Nephron progenitor cell (in vitro differentiated cells): ENCODE measurements at regions not wholly inside any gene's neighbourhood (a gene's known extent, or its start where the extent isn't known, plus 50 kb on each side); places are given as distances from the start of the nearest gene placed in this dataset.

Experiments used
- DNase-seq: peaks from one replicate; pipeline ENCODE4 v3.0.0; 2021
- H3K27ac Mint-ChIP-seq: 2 replicates; pipeline ENCODE4 v1.8.0; 2021; ENCODE audit warnings: mild to moderate bottlenecking, moderate library complexity, mixed read lengths
- H3K27me3 Mint-ChIP-seq: 2 replicates; pipeline ENCODE4 v1.8.0; 2021; ENCODE audit warnings: mild to moderate bottlenecking, low read depth, mixed read lengths; ENCODE audit not compliant: poor library complexity
- H3K36me3 Mint-ChIP-seq: 2 replicates; pipeline ENCODE4 v1.8.0; 2021; ENCODE audit warnings: low read depth, mixed read lengths
- H3K4me1 Mint-ChIP-seq: 2 replicates; pipeline ENCODE4 v1.8.0; 2021; ENCODE audit warnings: mixed read lengths
- H3K4me3 Mint-ChIP-seq: 2 replicates; pipeline ENCODE4 v1.8.0; 2021; ENCODE audit warnings: mild to moderate bottlenecking, moderate library complexity, mixed read lengths
- H3K9me3 Mint-ChIP-seq: 2 replicates; pipeline ENCODE4 v1.8.0; 2021; ENCODE audit warnings: mild to moderate bottlenecking, moderate library complexity, mixed read lengths
- CTCF ChIP-seq: fragments of 200-600 bp; sonication (generic); IDR thresholded peaks from 2 replicates; pipeline ENCODE4 v1.5.0; 2021; ENCODE audit warnings: antibody characterized with exemption

- Mint-ChIP-seq H3K4me3 (no peak overlapping the region), H3K27me3 (peaks cover 8% of the 10 kb centered on the region), H3K27ac (no peak overlapping the region), H3K36me3 (no peaks in the 10 kb centered on the region), H3K4me1 (peaks cover 16% of the 10 kb centered on the region), H3K9me3 (no peaks in the 10 kb centered on the region)
- DNase-seq = no peak
- no peak for TF ChIP-seq CTCF
Measured at GRCh38 chr14:38042322-38042721, 165.4 kb upstream of the SSTR1 start.

- peaks cover 8% of the 10 kb centered on the region for H3K27me3 Mint-ChIP-seq
Measured at GRCh38 chr14:38044710-38045109, 163.0 kb upstream of the SSTR1 start.

GRCh38 chr14:38045461-38045860 lies 162.2 kb upstream of the SSTR1 start:
- Mint-ChIP-seq H3K36me3 (no peaks in the 10 kb centered on the region), H3K9me3 (no peaks in the 10 kb centered on the region)

More at GRCh38 chr14:38044710-38045109, 163.0 kb upstream of the SSTR1 start:
- no peaks in the 10 kb centered on the region for H3K36me3 Mint-ChIP-seq
- DNase-seq = no peak
- H3K9me3 Mint-ChIP-seq = no peaks in the 10 kb centered on the region
- no peak overlapping the region for H3K27ac Mint-ChIP-seq
- TF ChIP-seq CTCF = no peak
- H3K4me1 Mint-ChIP-seq = peaks cover 16% of the 10 kb centered on the region
- no peak overlapping the region for H3K4me3 Mint-ChIP-seq

GRCh38 chr14:38046160-38046559 lies 161.5 kb upstream of the SSTR1 start:
- Mint-ChIP-seq H3K4me1 (peaks cover 6% of the 10 kb centered on the region), H3K36me3 (no peaks in the 10 kb centered on the region), H3K27me3 (peaks cover 5% of the 10 kb centered on the region), H3K9me3 (no peaks in the 10 kb centered on the region), H3K4me3 (no peak overlapping the region), H3K27ac (no peak overlapping the region)
- TF ChIP-seq CTCF = no peak
- DNase-seq = no peak

More at GRCh38 chr14:38045461-38045860, 162.2 kb upstream of the SSTR1 start:
- no peak overlapping the region for H3K27ac Mint-ChIP-seq
- no peak for TF ChIP-seq CTCF
- no peak for DNase-seq
- no peak overlapping the region for H3K4me3 Mint-ChIP-seq
- peaks cover 11% of the 10 kb centered on the region for H3K4me1 Mint-ChIP-seq
- H3K27me3 Mint-ChIP-seq = peaks cover 7% of the 10 kb centered on the region

- no peak for DNase-seq
Measured at GRCh38 chr14:38047195-38047902, 160.4 kb upstream of the SSTR1 start.

More at GRCh38 chr14:38047195-38047902, 160.4 kb upstream of the SSTR1 start:
- H3K4me3 Mint-ChIP-seq = no peak overlapping the region
- peaks cover 6% of the 10 kb centered on the region for H3K4me1 Mint-ChIP-seq
- H3K9me3 Mint-ChIP-seq = no peaks in the 10 kb centered on the region
- TF ChIP-seq CTCF = no peak
- no peaks in the 10 kb centered on the region for H3K36me3 Mint-ChIP-seq
- H3K27ac Mint-ChIP-seq = no peak overlapping the region
- H3K27me3 Mint-ChIP-seq = peaks cover 8% of the 10 kb centered on the region
